Ishikawa (cell line): ENCODE measurements at regions not wholly inside any gene's neighbourhood (a gene's known extent, or its start where the extent isn't known, plus 50 kb on each side); places are given as distances from the start of the nearest gene placed in this dataset.

Experiments
- EGR1 ChIP-seq: IDR thresholded peaks from 2 replicates; pipeline ENCODE4 v1.6.1; 2012
- EP300 ChIP-seq: IDR thresholded peaks from 2 replicates; pipeline ENCODE4 v1.6.1; 2012; ENCODE audit warnings: borderline replicate concordance
- RAD21 ChIP-seq: IDR thresholded peaks from 2 replicates; pipeline ENCODE4 v1.6.1; 2012; ENCODE audit warnings: low read depth
- TAF1 ChIP-seq: IDR thresholded peaks from 2 replicates; pipeline ENCODE4 v1.6.1; 2012; ENCODE audit warnings: low read depth, mild to moderate bottlenecking
- TCF12 ChIP-seq: IDR thresholded peaks from 2 replicates; pipeline ENCODE4 v1.6.1; 2012; ENCODE audit warnings: low read depth
- USF1 ChIP-seq: IDR thresholded peaks from 2 replicates; pipeline ENCODE4 v1.6.1; 2012
- YY1 ChIP-seq: IDR thresholded peaks from 2 replicates; pipeline ENCODE4 v1.6.1; 2012; ENCODE audit warnings: low read depth
- TF ChIP-seq, protein P1 (sequence below): IDR thresholded peaks from 2 replicates; pipeline ENCODE4 v1.6.1; 2012

- TF ChIP-seq USF1 (no peak), TCF12 (no peak), YY1 (no peak), TAF1 (no peak), RAD21 (no peak), EGR1 (no peak), EP300 (no peak)
- TF ChIP-seq, protein P1, sequence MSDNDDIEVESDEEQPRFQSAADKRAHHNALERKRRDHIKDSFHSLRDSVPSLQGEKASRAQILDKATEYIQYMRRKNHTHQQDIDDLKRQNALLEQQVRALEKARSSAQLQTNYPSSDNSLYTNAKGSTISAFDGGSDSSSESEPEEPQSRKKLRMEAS, result no peak
Observed at GRCh38 chr5:156239800-156240199, 87.2 kb upstream of the SGCD start.
